ENCODE measurements at regions not wholly inside any gene's neighbourhood (a gene's known extent, or its start where the extent isn't known, plus 50 kb on each side); places are given as distances from the start of the nearest gene placed in this dataset.

DNA sequence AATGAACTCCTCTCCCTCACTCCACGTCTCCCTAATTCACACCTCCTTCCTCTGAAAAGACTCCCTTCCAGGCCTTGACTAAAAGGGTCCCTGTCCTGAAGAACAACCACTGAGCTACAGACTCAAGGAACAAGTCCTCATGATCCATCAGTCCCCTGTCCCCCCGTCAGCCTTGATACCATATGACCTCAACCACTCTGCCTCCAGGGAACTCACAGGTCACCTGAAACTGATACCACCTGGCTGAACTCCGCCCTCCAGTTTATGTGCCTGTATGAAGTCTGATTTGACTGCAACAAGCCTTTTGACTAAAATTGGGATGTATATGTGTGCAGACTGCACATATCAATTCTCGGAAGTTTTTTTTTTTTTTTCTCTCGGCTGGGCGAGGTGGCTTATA lies 88.7 kb downstream of the UGCG start:
- TF ChIP-seq, protein P1, sequence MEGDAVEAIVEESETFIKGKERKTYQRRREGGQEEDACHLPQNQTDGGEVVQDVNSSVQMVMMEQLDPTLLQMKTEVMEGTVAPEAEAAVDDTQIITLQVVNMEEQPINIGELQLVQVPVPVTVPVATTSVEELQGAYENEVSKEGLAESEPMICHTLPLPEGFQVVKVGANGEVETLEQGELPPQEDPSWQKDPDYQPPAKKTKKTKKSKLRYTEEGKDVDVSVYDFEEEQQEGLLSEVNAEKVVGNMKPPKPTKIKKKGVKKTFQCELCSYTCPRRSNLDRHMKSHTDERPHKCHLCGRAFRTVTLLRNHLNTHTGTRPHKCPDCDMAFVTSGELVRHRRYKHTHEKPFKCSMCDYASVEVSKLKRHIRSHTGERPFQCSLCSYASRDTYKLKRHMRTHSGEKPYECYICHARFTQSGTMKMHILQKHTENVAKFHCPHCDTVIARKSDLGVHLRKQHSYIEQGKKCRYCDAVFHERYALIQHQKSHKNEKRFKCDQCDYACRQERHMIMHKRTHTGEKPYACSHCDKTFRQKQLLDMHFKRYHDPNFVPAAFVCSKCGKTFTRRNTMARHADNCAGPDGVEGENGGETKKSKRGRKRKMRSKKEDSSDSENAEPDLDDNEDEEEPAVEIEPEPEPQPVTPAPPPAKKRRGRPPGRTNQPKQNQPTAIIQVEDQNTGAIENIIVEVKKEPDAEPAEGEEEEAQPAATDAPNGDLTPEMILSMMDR (IDR thresholded peaks at IDR 0.05; ENCODE audit: insufficient read depth, low read length), result no peak
- no peak overlapping the region for H3K4me3 ChIP-seq (ENCODE audit: low read depth, low read length)
- DNase-seq (ENCODE audit: low read depth), result no peak

DNA sequence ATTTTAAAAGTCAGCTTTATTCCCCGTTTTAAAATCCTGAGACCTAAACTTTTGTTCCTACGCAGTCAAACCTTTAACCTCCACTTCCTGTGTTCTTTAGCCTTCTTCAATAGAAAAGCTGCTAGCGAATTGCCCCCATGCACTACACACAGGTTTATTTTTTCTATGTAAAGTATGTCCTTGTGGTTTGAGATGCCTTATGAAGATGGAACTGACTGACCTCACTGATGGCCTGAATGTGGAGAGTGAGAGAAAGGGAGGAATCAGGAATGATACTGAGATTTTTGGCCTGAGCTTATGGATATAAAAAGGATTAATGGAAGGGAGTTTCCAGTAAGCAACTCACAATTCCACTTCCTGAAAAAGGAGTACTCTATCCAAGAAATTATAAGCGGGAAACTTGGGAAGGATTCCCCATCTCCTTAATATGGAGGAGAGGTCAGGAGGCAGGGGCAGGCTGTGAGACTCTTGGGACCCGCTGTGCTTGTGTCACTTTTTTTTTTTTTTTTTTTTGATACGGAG lies 89.5 kb downstream of the UGCG start:
- DNase-seq (ENCODE audit: low read depth), result peak; percentile 41
- no peak overlapping the region for H3K4me3 ChIP-seq (ENCODE audit: low read depth, low read length)
- TF ChIP-seq, protein P1 (IDR thresholded peaks at IDR 0.05; ENCODE audit: insufficient read depth, low read length), result no peak

Data from fibroblast of the aortic adventitia (primary cell).